IMR-90 (cell line): ENCODE measurements at regions not wholly inside any gene's neighbourhood (a gene's known extent, or its start where the extent isn't known, plus 50 kb on each side); places are given as distances from the start of the nearest gene placed in this dataset.

ENCODE experiments used
- ATAC-seq: fragments of 200-7000 bp; cut with Tn5 transposase; 2 replicates; pipeline ENCODE4 v1.9.1; 2020; ENCODE audit warnings: low read depth, mild to moderate bottlenecking, moderate library complexity
- BruUV-seq: library from RNA; stranded (reverse); fragments of 400-500 nt; replicated peaks from 2 replicates; lab custom pipeline; 2021; lab: Mats Ljungman, UMichigan
- CTCF ChIA-PET: fragments of 300-600 bp; formaldehyde crosslinking; extraction: SDS; loops from one replicate; lab custom pipeline; 2021; ENCODE audit warnings: antibody characterized with exemption; lab: Yijun Ruan, JAX
- POLR2A ChIA-PET: fragments of 300-600 bp; sonication (Branson Sonifier 250); formaldehyde crosslinking; loops from one replicate; lab custom pipeline; 2022; ENCODE audit warnings: antibody characterized with exemption; ENCODE audit not compliant: unreplicated experiment; lab: Charles Lee
- DNase-seq: peaks from one replicate; pipeline ENCODE4 v3.0.0; 2013
- H2AFZ ChIP-seq: replicated peaks from 2 replicates; pipeline ENCODE3; 2013; ENCODE audit warnings: low read length, mild to moderate bottlenecking; ENCODE audit not compliant: poor library complexity
- H2AK5ac ChIP-seq: 2 replicates; pipeline ENCODE4 v1.6.1; 2013; ENCODE audit warnings: low read depth, low read length, inconsistent platforms
- H2AK9ac ChIP-seq: replicated peaks from 2 replicates; pipeline ENCODE3; 2013; ENCODE audit warnings: mild to moderate bottlenecking, low read depth, low read length, moderate library complexity; ENCODE audit not compliant: poor library complexity
- H2BK120ac ChIP-seq: 2 replicates; pipeline ENCODE4 v1.6.1; 2013; ENCODE audit warnings: low read depth, low read length, inconsistent platforms
- H2BK15ac ChIP-seq: 3 replicates; pipeline ENCODE4 v1.6.1; 2013; ENCODE audit warnings: low read depth, low read length, inconsistent platforms
- H2BK20ac ChIP-seq: 2 replicates; pipeline ENCODE4 v1.6.1; 2013; ENCODE audit warnings: low read depth, mild to moderate bottlenecking, inconsistent platforms, low read length, moderate library complexity
- H2BK5ac ChIP-seq: 2 replicates; pipeline ENCODE4 v1.6.1; 2013; ENCODE audit warnings: mild to moderate bottlenecking, low read depth, low read length, inconsistent platforms; ENCODE audit not compliant: poor library complexity, severe bottlenecking
- H3K14ac ChIP-seq: replicated peaks from 2 replicates; pipeline ENCODE4 v1.6.1; 2013; ENCODE audit warnings: low read depth, low read length, inconsistent platforms
- H3K18ac ChIP-seq: 2 replicates; pipeline ENCODE4 v1.6.1; 2013; ENCODE audit warnings: low read depth, low read length, control low read depth
- H3K23ac ChIP-seq: 2 replicates; pipeline ENCODE4 v1.6.1; 2013; ENCODE audit warnings: low read depth, low read length, inconsistent platforms
- H3K27ac ChIP-seq: 2 replicates; pipeline ENCODE4 v1.5.1; 2013; ENCODE audit warnings: mild to moderate bottlenecking, control low read depth, low read length; ENCODE audit not compliant: insufficient read depth
- H3K27me3 ChIP-seq: 2 replicates; pipeline ENCODE4 v1.6.1; 2013; ENCODE audit warnings: low read length; ENCODE audit not compliant: control insufficient read depth, insufficient read depth
- H3K36me3 ChIP-seq: 2 replicates; pipeline ENCODE4 v1.6.1; 2013; ENCODE audit warnings: low read length, mixed read lengths; ENCODE audit not compliant: control insufficient read depth, insufficient read depth
- H3K4ac ChIP-seq: 2 replicates; pipeline ENCODE4 v1.6.1; 2013; ENCODE audit warnings: low read depth, low read length, inconsistent platforms
- H3K4me1 ChIP-seq: 2 replicates; pipeline ENCODE4 v1.6.1; 2013; ENCODE audit warnings: low read length, mixed read lengths; ENCODE audit not compliant: control insufficient read depth, insufficient read depth
- H3K4me2 ChIP-seq: 2 replicates; pipeline ENCODE4 v1.6.1; 2013; ENCODE audit warnings: low read depth, mild to moderate bottlenecking, control low read depth, low read length, moderate library complexity
- H3K4me3 ChIP-seq: 2 replicates; pipeline ENCODE4 v1.5.1; 2013; ENCODE audit warnings: low read depth, mild to moderate bottlenecking, control low read depth, low read length, moderate library complexity; ENCODE audit not compliant: insufficient read depth
- H3K56ac ChIP-seq: 2 replicates; pipeline ENCODE4 v1.6.1; 2013; ENCODE audit warnings: low read length, inconsistent platforms; ENCODE audit not compliant: insufficient read depth; ENCODE audit errors: extremely low read depth
- H3K79me1 ChIP-seq, 2 experiments: 2 replicates each; pipeline ENCODE4 v1.6.1; 2013; ENCODE audit warnings: low read length in 2 of 2, inconsistent platforms in 1 of 2, low read depth in 1 of 2
- H3K9ac ChIP-seq: 2 replicates; pipeline ENCODE4 v1.6.1; 2013; ENCODE audit warnings: low read depth, low read length, control low read depth
- H3K9me1 ChIP-seq: 2 replicates; pipeline ENCODE4 v1.6.1; 2013; ENCODE audit warnings: low read length, inconsistent platforms; ENCODE audit not compliant: insufficient read depth
- H3K9me3 ChIP-seq: 2 replicates; pipeline ENCODE4 v1.6.1; 2013; ENCODE audit warnings: low read length; ENCODE audit not compliant: control insufficient read depth, insufficient read depth
- H4K20me1 ChIP-seq: 2 replicates; pipeline ENCODE4 v1.6.1; 2013; ENCODE audit warnings: low read length, inconsistent platforms; ENCODE audit not compliant: insufficient read depth
- H4K5ac ChIP-seq: 2 replicates; pipeline ENCODE4 v1.6.1; 2013; ENCODE audit warnings: mild to moderate bottlenecking, low read depth, low read length, control low read depth
- H4K8ac ChIP-seq, 2 experiments: 2 replicates each; pipeline ENCODE4 v1.6.1; 2013; ENCODE audit warnings: low read depth in 2 of 2, low read length in 2 of 2, control low read depth in 1 of 2, inconsistent platforms in 1 of 2
- H4K91ac ChIP-seq: 2 replicates; pipeline ENCODE4 v1.6.1; 2013; ENCODE audit warnings: low read depth, low read length, inconsistent platforms; ENCODE audit not compliant: insufficient read depth
- BHLHE40 ChIP-seq: fragments of 150-350 bp; IDR thresholded peaks from 2 replicates; pipeline ENCODE4 v1.6.1; 2016; ENCODE audit warnings: mild to moderate bottlenecking, low read depth, low read length
- CEBPB ChIP-seq: IDR thresholded peaks from 2 replicates; pipeline ENCODE4 v1.6.1; 2012; ENCODE audit warnings: low read depth, low read length, improper control_type of control experiment
- CHD1 ChIP-seq: IDR thresholded peaks from 2 replicates; pipeline ENCODE4 v1.6.1; 2012; ENCODE audit warnings: low read depth, low read length, improper control_type of control experiment
- CTCF ChIP-seq: conservative IDR thresholded peaks from 2 replicates; pipeline ENCODE4 v1.5.1; 2012; ENCODE audit warnings: mild to moderate bottlenecking, low read depth, low read length, improper control_type of control experiment
- FOS ChIP-seq: fragments of 150-350 bp; IDR thresholded peaks from 2 replicates; pipeline ENCODE4 v1.6.1; 2016; ENCODE audit warnings: low read depth, low read length
- MAFK ChIP-seq: IDR thresholded peaks from 2 replicates; pipeline ENCODE4 v1.6.1; 2012; ENCODE audit warnings: low read depth, low read length, improper control_type of control experiment
- MAZ ChIP-seq: IDR thresholded peaks from 2 replicates; pipeline ENCODE4 v1.6.1; 2012; ENCODE audit warnings: low read depth, mild to moderate bottlenecking, low read length, improper control_type of control experiment, moderate library complexity, borderline replicate concordance
- MXI1 ChIP-seq: IDR thresholded peaks from 2 replicates; pipeline ENCODE4 v1.6.1; 2012; ENCODE audit warnings: low read depth, mild to moderate bottlenecking, low read length, moderate library complexity, borderline replicate concordance
- NFE2L2 ChIP-seq: fragments of 150-350 bp; IDR thresholded peaks from 2 replicates; pipeline ENCODE4 v1.6.1; 2016; ENCODE audit warnings: low read depth, mild to moderate bottlenecking, low read length
- POLR2A ChIP-seq: IDR thresholded peaks from 2 replicates; pipeline ENCODE4 v1.6.1; 2012; ENCODE audit warnings: mild to moderate bottlenecking, low read depth, low read length
- RAD21 ChIP-seq: IDR thresholded peaks from 2 replicates; pipeline ENCODE4 v1.6.1; 2012; ENCODE audit warnings: low read length, improper control_type of control experiment
- RCOR1 ChIP-seq: IDR thresholded peaks from 2 replicates; pipeline ENCODE4 v1.6.1; 2012; ENCODE audit warnings: mild to moderate bottlenecking, low read length, improper control_type of control experiment; ENCODE audit not compliant: insufficient replicate concordance
- RFX5 ChIP-seq: IDR thresholded peaks from 2 replicates; pipeline ENCODE4 v1.8.0; 2012; ENCODE audit warnings: low read depth, mild to moderate bottlenecking, low read length, moderate library complexity
- SMC3 ChIP-seq: fragments of 150-350 bp; IDR thresholded peaks from 2 replicates; pipeline ENCODE4 v1.6.1; 2016; ENCODE audit warnings: low read depth, mild to moderate bottlenecking, antibody characterized with exemption, low read length, moderate library complexity
- USF2 ChIP-seq: fragments of 150-350 bp; IDR thresholded peaks from 2 replicates; pipeline ENCODE4 v1.6.1; 2017; ENCODE audit warnings: mild to moderate bottlenecking, antibody characterized with exemption, low read length, low read depth
- WGBS, 2 experiments: methylation state at CpG; one replicate each; pipeline versions ENCODE4 v1.1.5 to v1.1.7; 2013; ENCODE audit warnings: missing lambda C conversion rate in 2 of 2; ENCODE audit not compliant: insufficient read length in 1 of 2; ENCODE audit errors: extremely low coverage in 2 of 2; 5-methylcytosine and 5-hydroxymethylcytosine counted together
- dilution Hi-C: fragments of 300-500 bp; cut with HindIII; formaldehyde crosslinking; loops from one replicate; pipeline ENCODE4 v1.14.3; 2018; ENCODE audit warnings: low sequenced_read_pairs; ENCODE audit not compliant: unreplicated experiment
- in situ Hi-C: fragments of 300-500 bp; cut with MboI; formaldehyde crosslinking; loops from 3 replicates; pipeline ENCODE4 v1.14.3; 2019; ENCODE audit warnings: low sequenced_read_pairs, inconsistent platforms, mixed read lengths
- intact Hi-C: fragments of 100-400 bp; cut with micrococcal nuclease; formaldehyde crosslinking; loops from 2 replicates; pipeline ENCODE4 v1.10.0; 2022
- TF ChIP-seq, protein P1 (sequence below): fragments of 150-350 bp; IDR thresholded peaks from 2 replicates; pipeline ENCODE4 v1.6.1; 2016; ENCODE audit warnings: low read depth, mild to moderate bottlenecking, low read length, moderate library complexity, borderline replicate concordance

DNA sequence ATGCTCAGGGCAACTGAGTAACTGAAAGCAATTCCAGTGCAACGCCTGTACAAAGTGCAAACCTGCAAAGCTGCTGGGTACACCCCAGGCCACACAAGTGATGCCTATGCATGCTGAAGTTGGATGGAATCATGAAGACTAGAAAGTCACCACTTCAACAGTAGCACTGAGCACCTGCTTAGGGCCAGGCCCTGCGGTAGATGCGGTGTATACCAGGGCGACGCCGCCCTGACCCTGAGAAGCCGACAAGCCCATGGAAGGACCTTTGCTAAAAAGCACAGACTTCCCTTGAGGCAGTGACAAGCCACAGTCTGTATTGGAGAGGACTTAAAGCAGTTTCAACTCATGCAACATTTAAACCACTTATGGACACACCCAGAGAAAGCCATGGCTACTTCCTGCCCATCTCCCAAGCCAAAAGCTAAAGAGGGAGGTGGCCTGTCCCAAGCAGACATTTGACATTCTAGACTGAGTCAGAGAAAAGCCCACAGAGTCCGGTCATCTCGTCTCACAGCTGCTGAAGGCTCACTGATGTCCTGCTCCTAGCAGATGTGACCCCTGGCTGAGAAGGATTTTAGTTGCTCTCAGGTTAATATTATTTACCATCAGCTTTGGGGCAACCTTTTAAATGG is 843.9 kb upstream of the TMEM132C start:
- no peak overlapping the region for H2AK9ac ChIP-seq
- CTCF ChIA-PET = no interaction called here
- TF ChIP-seq MAFK (no peak), BHLHE40 (no peak), SMC3 (no peak), USF2 (no peak), RCOR1 (no peak), CTCF (no peak), FOS (no peak), POLR2A (no peak), CHD1 (no peak), NFE2L2 (no peak), MAZ (no peak), CEBPB (no peak), RAD21 (no peak), MXI1 (no peak), RFX5 (no peak)
- TF ChIP-seq, protein P1, sequence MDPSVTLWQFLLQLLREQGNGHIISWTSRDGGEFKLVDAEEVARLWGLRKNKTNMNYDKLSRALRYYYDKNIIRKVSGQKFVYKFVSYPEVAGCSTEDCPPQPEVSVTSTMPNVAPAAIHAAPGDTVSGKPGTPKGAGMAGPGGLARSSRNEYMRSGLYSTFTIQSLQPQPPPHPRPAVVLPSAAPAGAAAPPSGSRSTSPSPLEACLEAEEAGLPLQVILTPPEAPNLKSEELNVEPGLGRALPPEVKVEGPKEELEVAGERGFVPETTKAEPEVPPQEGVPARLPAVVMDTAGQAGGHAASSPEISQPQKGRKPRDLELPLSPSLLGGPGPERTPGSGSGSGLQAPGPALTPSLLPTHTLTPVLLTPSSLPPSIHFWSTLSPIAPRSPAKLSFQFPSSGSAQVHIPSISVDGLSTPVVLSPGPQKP = no peak
- H3K27ac ChIP-seq = no peak overlapping the region
- H4K5ac ChIP-seq = no peak overlapping the region
- no peak overlapping the region for H4K8ac ChIP-seq
- no peak overlapping the region for H2BK5ac ChIP-seq
- no peak overlapping the region for H2AFZ ChIP-seq
- ATAC-seq (no peak), DNase-seq (no peak)
- H2BK20ac ChIP-seq = no peak overlapping the region
- no peak overlapping the region for H3K23ac ChIP-seq
- 73% methylated on average over 6 of the region's 9 CpGs; no CpG with 5 or more reads in 1 of the 2 experiments for WGBS, 2 experiments
- no peaks in the 10 kb centered on the region for H3K79me1 ChIP-seq
- no peaks in the 10 kb centered on the region for H3K9me1 ChIP-seq
- no peaks in the 10 kb centered on the region for H4K20me1 ChIP-seq
- no peak overlapping the region for H3K9ac ChIP-seq
- intact Hi-C loops = no loop called here
- no peak overlapping the region for H3K4ac ChIP-seq
- no peak overlapping the region for H3K4me2 ChIP-seq
- H2AK5ac ChIP-seq = no peak overlapping the region
- no peak overlapping the region for H2BK120ac ChIP-seq
- H3K9me3 ChIP-seq = peaks cover 9% of the 10 kb centered on the region
- no peak overlapping the region for H2BK15ac ChIP-seq
- POLR2A ChIA-PET = no interaction called here
- H3K4me1 ChIP-seq = no peaks in the 10 kb centered on the region
- no peak overlapping the region for H3K18ac ChIP-seq
- H3K56ac ChIP-seq = no peak overlapping the region
- H3K14ac ChIP-seq = no peak overlapping the region
- H3K4me3 ChIP-seq = no peak overlapping the region
- in situ Hi-C loops = no loop called here
- no peaks in the 10 kb centered on the region for H3K36me3 ChIP-seq
- BruUV-seq = no TSS peak
- H3K27me3 ChIP-seq = no peaks in the 10 kb centered on the region
- dilution Hi-C loops = no loop called here
- no peak overlapping the region for H4K91ac ChIP-seq
